HG03095 (cell line): ENCODE measurements at regions not wholly inside any gene's neighbourhood (a gene's known extent, or its start where the extent isn't known, plus 50 kb on each side); places are given as distances from the start of the nearest gene placed in this dataset.

ENCODE experiments used
- ATAC-seq: cut with Tn5 transposase; IDR thresholded peaks from one replicate; pipeline ENCODE4 v1.9.1; 2021; ENCODE audit warnings: moderate library complexity; ENCODE audit not compliant: unreplicated experiment

DNA sequence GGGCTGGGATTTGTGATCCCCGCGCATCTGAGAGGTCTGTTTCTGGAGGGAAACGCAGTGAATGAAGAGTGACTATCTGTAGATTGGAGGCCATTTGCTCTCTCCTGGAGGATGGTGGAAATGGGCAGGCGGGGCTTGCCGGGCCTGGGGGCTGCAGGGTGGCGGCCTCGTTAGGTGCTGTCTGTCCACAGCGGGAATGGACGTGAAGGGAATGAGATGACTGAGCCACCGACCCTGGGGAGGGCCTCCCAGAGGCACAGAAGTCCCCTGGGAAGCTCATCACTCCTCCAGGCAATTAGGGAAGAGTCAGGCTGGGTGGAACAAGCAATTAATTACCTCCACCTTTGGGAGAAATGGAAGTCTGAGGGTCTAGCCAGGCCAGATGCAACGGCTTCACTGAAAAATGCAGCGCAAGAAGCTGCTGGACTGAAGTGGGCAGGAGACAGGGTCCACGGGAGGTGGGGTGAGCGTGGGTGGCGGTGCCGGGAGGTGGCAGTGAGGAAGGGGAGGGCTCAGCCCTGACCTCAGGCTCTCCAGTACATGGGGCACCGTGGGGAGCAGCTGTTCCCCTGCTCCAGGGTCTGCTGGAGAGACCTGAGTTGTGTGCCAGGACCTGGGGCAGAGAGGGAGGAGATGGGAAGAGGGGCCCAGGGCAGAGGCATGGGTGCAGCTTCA, 524.5 kb downstream of the BRD1 start:
- no peak for ATAC-seq

DNA sequence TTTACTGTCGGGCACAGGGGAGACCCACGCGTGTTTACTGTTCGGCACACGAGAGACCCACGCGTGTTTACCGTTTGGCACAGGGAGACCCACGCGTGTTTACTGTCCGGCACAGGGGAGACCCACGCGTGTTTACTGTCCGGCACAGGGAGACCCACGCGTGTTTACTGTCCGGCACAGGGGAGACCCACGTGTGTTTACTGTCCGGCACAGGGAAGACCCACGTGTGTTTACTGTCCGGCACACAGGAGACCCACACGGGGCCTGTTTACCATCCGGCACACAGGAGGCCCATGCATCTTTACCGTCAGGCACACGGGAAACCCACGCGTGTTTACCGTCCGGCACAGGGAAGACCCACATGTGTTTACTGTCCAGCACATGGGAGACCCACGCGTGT, 525.1 kb downstream of the BRD1 start:
- no peak for ATAC-seq

DNA sequence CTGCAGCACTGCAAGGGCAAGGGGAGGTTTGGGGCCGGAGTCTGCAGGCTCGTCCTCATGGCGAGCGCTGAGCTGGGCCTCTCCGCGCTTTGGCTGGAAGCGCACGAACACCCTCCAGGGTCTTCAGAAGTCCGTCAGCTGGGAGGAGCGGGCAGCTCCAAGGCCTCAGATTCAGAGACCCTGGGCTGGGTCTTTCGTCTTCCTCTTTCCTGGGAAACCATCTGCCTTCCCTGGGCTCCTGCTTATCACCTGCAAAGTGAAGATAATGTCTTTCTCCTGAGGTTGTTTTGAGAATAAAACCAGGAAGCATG, 525.6 kb downstream of the BRD1 start:
- no peak for ATAC-seq

GRCh38 chr22:49301398-49302149, 526.1 kb downstream of the BRD1 start:
- no peak for ATAC-seq

GRCh38 chr22:49300951-49301397, 526.7 kb downstream of the BRD1 start:
- no peak for ATAC-seq

DNA sequence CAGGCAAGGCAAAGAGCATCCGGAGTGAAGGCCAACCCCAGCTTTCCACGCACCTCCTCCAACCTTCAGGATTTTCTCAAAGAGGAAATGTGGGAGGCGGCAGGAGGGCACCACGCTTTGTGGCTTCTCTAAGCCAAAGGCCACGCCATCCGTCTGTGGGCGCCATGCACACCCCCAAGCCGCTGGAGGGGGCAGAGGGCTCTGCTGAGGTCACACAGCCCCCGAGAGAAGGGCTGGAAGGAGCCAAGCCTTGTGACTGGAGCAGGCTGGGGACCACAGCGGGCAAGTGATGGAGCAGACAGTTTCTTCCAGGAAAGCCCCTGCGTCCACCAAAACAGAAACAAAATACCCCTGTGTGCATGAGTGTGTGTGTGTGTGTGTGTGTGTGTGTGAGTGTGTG, 527.4 kb downstream of the BRD1 start:
- ATAC-seq = no peak

- ATAC-seq = no peak
These were observed 527.8 kb downstream of the BRD1 start for GRCh38 chr22:49299821-49300231.

GRCh38 chr22:49298834-49299750, 528.6 kb downstream of the BRD1 start:
- ATAC-seq = no peak

DNA sequence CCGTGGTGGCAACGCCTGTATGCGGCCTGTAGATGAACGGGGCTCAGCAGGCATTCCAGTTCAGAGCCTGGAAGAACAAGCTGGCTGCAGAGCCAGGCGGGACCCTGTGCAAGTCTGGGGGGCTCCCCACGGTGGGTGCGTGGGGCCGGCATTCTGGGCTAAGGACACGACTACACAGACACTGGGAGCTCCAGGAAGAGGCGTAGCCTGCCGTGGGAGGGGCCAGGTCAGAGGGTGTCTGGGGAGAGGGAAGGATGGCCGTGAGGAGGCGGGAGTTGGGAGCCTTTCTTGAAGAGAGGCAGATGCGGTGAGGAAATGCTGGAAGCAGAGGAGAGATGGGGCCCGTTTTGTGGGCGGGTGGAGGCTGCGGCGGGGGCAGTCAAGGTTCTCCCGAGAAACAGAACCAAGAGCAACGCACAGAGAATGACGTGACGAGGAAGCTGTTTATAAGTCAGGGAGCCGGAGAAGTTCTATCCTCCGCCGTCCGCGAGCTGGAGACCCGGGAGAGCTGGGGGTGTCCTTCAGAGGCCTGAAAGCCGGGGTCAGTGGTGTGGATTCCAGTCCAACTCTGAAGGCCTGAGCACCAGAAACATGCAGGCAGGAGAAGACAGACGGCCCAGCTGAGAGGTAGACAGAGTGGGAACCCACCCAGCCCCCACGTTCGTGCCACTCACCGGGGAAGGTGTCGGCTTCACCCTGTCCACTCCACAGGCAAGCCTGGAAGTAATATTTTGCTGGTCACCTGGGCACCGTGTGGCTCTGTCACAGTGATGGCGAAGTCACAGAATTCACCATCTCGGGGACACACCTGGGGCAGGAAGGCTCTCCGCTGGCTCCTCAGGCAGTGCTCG, 529.6 kb downstream of the BRD1 start:
- no peak for ATAC-seq

GRCh38 chr22:49297286-49297870, 530.3 kb downstream of the BRD1 start:
- ATAC-seq = no peak

DNA sequence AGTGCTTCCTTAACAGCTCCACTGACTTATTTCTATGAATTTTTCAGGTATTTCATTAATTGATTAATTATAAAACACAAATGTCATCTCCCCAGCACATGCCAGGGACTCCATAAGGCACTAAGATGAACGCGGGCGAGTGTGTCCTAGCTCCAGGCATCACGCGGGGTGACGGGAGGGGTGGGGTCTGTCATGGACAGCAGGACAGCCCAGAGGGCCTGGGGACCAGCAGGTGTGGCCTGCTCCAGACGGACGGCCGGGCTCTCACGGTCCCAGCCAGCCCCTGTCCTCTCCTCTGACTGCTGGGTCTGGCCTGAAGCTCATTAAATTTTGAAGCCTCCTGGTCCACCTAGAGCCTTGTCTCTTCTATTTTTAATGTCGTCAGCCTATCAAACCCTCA, 531.1 kb downstream of the BRD1 start:
- ATAC-seq = no peak

GRCh38 chr22:49295851-49296560, 531.7 kb downstream of the BRD1 start:
- ATAC-seq = no peak

DNA sequence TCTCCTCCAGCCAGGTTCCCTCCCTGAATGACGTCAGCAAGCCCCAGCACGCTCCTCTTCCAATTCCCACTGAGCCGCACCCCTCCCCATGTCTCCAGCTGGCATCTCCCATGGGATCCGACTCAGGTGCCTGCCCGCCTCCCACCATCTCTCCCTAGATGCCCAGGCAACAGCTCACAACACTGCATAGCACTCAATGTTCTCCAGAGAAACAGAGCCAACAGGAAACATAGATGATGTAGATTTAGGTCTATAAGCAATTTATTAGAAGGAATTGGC, 532.3 kb downstream of the BRD1 start:
- no peak for ATAC-seq

DNA sequence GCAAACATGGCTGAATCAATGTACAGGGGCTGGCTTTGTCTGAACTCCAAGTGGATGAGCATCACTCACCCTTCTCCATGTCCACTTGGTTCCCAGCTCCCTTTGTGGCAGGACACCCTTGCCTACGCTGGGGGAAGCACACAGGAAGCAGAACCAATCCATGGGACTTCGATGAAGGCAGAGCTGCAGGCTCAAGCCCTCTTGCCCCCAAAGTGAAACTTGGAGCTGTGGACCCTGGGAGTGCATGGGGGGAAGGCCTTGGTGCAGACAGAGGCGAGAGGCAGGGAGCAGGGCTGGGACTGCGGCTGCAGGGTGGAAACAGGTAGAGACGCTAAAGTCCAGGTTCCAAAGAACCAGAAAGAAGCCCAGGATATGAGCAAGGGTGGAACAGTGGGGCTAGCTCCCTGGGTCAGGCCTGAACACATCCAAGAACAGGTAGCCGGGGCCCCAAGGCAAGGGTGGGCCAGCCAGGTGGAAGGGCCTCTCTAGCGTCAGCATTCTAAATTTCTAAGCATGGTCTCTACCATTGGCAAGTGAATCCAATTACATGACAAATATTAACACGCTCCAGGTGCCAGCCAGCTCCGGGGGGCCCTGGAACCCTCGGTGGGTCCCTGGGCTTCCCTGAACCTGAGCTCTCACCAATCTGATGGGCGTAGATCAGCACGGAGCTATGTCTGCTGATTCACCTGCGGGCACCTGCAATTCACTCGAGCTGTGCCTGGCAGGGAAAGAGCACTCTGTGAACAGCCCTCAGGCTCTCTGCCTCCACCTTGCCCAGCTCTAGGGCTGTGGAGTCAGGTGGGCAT, 532.8 kb downstream of the BRD1 start:
- no peak for ATAC-seq

DNA sequence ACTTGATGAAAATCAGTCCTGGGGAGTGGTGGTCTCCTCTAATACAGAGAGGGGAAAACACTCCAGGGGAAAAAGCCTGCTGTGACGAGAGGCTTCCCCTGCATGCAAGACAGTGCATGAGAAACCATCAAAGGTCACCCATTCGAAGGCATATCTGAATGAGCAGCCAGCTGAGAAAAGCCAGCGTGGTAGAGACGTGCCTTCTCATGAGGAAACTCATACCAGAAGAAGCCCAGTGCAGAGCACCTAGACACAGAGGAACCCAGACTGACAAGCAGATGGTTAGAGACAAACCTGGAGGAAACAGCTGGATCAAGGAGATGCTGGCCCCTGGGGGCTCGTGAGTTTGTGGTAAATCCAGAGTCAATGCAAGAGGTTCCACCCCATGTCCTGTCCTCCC, 534.8 kb downstream of the BRD1 start:
- no peak for ATAC-seq

GRCh38 chr22:49291781-49292180, 535.9 kb downstream of the BRD1 start:
- ATAC-seq = no peak

DNA sequence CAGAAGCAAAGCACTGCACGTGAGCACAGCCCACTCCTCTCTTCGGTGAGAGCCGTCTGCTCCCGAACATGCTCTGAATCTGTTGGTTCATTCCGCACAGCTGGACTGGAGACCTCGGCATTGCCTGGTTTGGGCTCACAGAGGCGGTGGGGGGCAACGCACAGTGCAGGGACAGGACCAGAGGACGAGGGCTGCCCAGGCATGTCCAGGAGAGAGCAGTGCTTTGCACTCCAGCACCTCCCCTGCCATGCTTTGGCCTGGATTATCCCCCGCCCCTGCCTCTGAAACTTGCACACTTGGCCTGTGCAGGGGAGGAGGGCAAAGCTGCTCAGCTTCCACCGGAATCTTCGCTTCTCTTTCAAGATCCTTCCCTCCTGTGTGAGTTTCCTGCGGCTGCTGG, 536.5 kb downstream of the BRD1 start:
- ATAC-seq = no peak

DNA sequence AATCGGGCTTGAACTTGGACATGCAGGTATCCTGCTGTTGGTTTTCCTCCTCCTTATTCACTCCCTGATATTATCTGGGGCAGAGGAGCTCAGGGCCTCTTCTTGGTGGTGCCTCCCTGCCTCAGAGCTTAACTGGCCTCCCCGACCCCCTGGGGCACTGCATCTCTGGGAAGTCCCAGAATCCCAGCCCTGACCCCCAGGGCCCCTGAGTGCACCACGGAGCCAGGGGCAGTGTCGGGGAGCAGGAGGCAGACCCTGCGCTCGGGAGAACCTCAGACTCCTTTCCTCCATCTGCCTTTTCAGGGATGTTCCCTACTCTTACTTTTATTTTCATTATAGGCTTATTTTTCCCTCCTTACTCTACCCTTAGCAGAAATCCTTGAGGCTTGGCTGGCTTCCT, 537.0 kb downstream of the BRD1 start:
- ATAC-seq = no peak
